22Rv1 (cell line): ENCODE measurements at regions not wholly inside any gene's neighbourhood (a gene's known extent, or its start where the extent isn't known, plus 50 kb on each side); places are given as distances from the start of the nearest gene placed in this dataset.

Experiments used
- CTCF ChIP-seq: fragments of 450-650 bp; IDR thresholded peaks from 2 replicates; pipeline ENCODE4 v1.5.1; 2017; ENCODE audit warnings: mild to moderate bottlenecking
- ZFX ChIP-seq: fragments of 450-650 bp; IDR thresholded peaks from 2 replicates; pipeline ENCODE4 v1.6.1; 2017; ENCODE audit warnings: antibody characterized with exemption, borderline replicate concordance

GRCh38 chr12:30202521-30203254 is 418.9 kb upstream of the TMTC1 start:
- TF ChIP-seq CTCF = no peak
- no peak for TF ChIP-seq ZFX
